GM18951 (cell line): ENCODE measurements at regions not wholly inside any gene's neighbourhood (a gene's known extent, or its start where the extent isn't known, plus 50 kb on each side); places are given as distances from the start of the nearest gene placed in this dataset.

Source experiments
- POLR2A ChIP-seq: IDR thresholded peaks from 4 replicates; pipeline ENCODE4 v1.6.1; 2011; ENCODE audit warnings: mild to moderate bottlenecking; ENCODE audit not compliant: insufficient read length, insufficient read depth; ENCODE audit errors: extremely low read depth
- in situ Hi-C: fragments of 300-500 bp; cut with MboI; formaldehyde crosslinking; loops from one replicate; pipeline ENCODE4 v1.12.0; 2022; ENCODE audit warnings: low sequenced_read_pairs, mixed read lengths, inconsistent platforms; ENCODE audit not compliant: unreplicated experiment

DNA sequence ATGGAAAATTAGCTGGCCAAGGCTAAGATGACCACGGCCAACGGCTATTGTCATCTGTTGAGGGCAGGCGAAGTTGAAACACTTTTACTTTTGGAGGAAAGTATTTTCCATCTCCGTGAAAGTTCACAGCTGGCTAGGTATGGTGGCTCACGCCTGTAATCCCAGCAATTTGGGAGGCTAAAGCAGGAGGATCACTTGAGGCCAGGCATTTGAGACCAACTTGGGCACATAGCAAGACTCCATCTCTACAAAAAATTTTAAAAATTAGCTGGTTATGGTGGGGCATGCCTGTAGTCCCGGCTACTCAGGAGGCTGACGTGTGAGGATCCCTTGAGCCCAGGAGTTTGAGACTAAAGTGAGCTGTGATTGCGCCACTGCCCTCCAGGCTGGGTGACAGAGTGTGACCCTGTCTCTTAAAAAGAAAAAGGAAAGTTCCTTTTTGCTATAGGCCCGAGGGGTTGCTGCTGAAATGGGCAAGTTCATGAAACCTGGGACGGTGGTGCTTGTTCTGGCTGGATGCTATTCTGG, 85.5 kb upstream of the MKLN1 start:
- no peak for TF ChIP-seq POLR2A
- in situ Hi-C loops = no loop called here

DNA sequence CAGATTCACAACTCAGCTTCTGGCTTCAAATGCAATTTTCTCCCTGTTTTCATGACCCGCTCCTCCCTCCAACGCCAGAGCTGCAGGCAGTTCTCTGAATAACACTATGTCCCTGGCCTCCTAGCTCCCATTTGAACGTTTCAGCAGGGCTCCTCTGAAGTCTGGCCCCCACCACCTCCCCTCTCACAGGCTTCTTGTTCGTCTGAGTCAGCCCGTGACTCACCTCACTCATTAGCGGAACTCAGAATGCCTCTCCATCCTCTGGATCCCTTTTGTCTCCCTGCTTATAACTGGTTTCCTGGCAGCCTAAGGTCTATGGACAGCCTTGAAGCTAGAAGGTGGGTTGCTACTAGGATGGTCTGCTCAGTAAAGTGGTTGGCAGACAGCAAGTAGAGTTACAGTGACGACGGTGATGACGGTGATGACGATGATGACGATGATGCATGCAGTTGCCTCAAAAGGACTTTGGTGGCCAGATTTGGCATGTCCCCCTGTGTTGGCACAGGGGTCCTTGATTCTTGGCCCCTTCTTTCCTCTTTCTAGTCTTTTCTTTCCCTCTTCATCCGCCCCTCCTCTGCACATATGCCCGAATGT, 83.3 kb upstream of the MKLN1 start:
- in situ Hi-C loops = no loop called here
- TF ChIP-seq POLR2A = no peak

DNA sequence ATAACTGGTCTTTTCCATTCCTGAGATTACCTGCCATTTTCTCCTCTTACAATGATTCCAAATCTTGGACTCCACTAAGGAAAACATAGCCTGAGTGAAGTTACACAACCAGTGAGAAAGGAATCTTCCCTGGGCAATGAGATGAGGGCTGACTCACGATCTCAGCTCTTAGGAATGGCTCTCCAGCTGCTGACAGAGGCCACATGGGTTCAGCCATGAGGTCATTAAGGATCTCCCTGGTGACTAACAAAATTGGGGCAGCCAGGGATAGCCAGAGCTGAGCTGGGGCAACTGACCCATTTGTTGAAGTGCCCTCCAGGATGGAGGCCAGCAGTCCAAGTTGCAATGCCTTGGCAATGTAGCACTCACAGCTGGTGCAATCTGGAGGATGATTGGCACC, 78.7 kb upstream of the MKLN1 start:
- in situ Hi-C loops = no loop called here
- TF ChIP-seq POLR2A = no peak

DNA sequence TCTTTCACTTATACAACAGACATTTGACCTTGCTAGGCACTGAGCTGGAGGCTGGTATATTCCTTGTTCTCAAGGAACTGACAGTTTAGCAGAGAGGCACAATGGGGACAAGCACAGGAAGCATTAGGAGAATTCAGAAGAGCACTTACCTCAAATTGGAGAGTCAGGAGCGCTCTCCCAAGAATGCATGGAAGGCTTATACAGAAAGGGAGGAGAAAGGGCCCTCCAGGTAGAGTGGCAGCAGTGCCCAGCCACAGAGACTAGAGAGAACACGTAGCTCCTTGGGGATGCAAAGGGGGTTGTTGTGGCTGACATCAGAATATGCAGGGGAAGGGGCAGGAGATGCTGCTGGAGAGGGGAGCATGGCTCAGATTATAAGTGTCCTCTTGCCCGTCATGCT, 78.2 kb upstream of the MKLN1 start:
- TF ChIP-seq POLR2A = no peak
- in situ Hi-C loops = no loop called here

DNA sequence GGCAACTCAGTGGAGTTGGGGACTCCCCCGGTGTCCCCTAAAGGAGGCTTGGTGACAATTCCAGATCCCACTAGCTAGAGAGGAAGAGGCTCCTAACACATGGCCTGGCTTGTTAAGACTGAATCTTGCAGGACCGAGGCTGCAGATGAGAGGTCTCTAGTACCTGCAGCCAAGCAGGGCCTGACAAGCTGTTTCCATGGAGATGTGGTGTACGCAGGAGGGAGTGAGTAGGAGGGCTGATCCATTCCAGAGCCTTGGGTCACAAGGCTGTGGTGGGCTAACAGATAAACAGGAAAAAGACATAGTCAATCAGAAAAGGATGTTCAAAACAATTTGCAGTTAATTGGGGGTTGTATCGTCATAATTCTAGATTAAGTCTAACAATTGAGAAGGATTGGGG, 77.3 kb upstream of the MKLN1 start:
- in situ Hi-C loops = no loop called here
- no peak for TF ChIP-seq POLR2A

DNA sequence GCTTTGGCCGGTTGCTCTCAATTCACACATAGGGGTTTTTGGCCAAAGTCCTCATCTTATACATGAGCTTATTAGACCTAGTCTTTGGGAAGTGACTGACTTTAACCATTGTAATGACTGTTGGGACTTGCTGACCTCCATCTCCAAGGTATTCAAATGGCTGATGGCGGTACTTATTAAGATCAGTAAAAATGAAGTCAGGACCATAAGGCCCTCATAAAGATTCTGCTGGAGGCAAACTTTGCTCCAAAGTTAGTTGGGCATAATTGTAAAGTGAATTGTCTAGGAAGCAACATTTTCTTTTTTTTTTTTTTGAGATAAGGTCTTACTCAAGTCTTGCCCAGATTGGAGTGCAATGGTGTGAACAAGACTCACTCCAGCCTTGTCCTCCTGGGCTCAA, 76.3 kb upstream of the MKLN1 start:
- in situ Hi-C loops = no loop called here
- no peak for TF ChIP-seq POLR2A

DNA sequence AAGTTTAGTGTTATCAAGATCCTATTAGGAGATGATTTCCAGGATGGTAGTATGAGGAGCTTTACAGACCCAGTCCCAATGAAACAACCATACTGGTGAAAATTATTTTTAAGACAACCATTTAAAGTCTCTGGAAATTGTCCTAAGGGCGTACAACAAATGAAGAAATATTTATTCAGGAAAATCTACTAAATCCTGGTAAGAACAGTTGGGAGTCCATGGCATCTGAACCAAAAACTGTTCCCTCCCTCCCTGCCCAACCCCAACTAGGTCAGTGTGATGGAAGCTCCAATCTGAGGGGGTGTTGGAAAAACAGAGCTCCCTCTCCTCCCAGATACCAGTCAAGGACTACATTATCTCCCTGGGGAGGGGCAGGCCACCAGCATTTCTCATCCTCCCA, 74.7 kb upstream of the MKLN1 start:
- TF ChIP-seq POLR2A = no peak
- in situ Hi-C loops = no loop called here

DNA sequence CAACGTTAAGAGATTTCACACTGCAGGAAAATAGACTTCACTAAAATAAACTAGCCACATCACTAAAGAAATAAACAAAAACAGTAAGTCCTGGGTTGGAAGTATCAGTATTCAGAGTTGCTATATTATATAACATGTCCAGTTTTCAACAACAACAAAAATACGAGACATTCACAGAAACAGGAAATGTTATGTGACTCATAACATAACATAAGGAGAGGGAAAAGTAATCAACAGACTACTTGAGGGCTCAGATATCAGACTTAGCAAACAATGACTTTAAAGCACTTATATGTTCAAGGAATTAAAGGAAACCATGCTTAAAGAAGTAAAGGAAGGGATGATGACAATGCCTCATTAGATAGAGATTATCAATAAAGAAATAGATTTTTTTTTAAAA, 73.5 kb upstream of the MKLN1 start:
- in situ Hi-C loops = no loop called here
- no peak for TF ChIP-seq POLR2A

DNA sequence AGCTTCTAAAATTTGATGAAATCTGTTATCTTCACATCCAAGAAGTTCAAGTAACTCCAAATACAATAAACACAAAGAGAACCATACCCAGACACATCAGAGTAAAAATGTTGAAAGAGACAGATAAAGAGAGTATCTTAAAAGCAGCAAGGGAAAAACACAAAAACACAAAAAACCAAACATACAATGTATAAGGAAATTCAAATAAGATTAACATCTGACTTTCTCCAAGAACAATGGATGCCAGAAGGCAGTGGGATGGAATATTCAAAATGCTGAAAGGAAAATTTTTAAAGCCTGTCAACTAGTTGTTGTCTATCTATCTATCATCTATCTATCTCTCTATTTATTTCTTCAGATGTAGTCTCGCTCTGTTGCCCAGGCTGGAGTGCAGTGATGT, 72.4 kb upstream of the MKLN1 start:
- no peak for TF ChIP-seq POLR2A
- in situ Hi-C loops = no loop called here

DNA sequence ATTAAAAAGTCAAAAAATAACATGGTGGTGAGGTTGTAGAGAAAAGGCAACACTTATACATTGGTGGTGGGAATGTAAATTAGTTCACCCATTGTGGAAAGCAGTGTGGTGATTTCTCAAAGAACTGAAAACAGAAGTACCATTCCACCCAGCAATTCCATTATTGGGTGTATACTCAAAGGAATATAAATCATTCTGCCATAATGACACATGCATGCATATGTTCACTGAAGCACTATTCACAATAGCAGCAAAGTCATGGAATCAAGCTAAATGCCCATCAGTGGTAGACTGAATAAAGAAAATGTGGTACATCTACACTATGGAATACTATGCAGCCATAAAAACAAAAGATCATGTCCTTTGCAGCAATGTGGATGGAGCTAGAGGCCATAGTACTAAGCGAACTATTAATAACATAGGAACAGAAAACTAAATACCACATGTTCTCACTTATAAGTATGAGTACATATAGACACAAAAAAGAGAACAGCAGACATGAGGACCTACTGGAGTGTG, 66.1 kb upstream of the MKLN1 start:
- TF ChIP-seq POLR2A = no peak
- in situ Hi-C loops = no loop called here

DNA sequence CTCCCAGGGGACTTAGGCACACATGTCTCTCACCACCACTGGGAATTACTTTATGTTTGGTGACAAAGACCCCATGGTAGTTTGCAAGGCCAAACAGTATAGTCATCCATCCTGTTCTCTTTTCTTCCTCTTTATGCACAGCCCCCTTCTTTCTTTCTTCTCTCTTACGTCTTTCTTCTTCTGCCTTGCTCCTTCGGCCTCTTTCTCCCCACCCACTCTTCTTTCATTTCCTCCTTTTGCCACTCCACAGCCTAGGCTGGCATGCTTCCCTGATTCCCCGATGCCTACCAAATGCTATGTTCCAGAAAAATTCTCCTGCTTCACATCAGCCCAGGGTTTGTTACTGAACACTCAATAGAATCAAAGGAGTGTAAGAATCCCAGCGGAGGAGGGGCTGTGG, 62.4 kb upstream of the MKLN1 start:
- TF ChIP-seq POLR2A = no peak
- in situ Hi-C loops = no loop called here

DNA sequence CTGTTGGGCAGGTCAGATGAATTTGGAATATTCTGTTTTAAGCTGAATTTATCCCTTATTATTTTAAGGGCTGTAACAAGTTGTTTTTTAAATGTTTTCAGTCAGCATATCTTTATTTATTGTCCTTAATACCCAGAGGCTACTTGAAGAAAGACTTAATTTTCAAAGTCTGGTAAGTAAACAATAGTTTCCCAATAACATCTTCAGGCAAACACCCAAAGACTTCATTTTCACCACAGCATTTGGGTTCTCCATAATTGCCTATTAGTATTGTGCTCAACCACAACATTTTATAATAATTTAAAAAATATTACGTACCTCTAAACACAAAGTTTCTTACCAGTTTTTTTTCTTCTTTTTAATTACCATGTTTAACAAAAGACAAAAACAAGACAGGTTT, 60.0 kb upstream of the MKLN1 start:
- in situ Hi-C loops = no loop called here
- no peak for TF ChIP-seq POLR2A

DNA sequence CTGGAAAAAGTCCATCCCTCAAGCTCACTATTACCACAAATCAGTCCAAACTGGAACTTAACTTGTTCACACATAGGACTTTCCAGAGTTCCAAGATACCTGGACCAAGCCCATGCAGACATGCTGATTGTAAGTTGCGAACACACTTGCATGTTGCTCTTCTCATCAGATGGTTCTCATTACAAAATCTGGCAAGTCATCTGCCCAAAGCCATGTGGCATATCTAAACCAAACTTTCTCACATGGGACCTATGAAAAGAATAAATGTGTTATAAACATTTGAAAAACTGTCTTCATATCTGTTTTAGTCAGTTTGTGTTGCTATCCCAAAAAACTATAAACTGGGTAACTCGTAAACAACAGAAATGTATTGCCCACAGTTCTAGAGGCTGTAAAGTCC, 58.8 kb upstream of the MKLN1 start:
- in situ Hi-C loops = no loop called here
- no peak for TF ChIP-seq POLR2A

DNA sequence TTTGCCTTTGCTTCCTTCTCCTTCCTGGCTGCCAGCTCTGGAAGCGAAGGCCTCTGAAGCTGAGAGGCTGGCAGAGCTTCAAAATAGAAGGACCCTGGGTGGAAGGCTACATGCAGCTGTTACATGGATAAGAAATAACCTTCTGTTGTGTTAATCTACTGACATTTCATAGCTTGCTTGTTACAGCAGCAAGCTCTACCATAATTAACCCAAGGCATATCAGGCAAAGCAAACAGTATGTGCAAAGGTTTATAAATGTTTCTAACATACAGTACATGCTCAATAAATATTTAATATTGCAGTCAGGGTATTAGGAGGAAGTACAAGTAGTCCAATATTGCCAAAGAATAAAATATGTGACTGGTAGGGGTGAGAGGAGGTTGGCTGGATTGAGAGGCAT, 55.6 kb upstream of the MKLN1 start:
- in situ Hi-C loops = no loop called here
- no peak for TF ChIP-seq POLR2A

DNA sequence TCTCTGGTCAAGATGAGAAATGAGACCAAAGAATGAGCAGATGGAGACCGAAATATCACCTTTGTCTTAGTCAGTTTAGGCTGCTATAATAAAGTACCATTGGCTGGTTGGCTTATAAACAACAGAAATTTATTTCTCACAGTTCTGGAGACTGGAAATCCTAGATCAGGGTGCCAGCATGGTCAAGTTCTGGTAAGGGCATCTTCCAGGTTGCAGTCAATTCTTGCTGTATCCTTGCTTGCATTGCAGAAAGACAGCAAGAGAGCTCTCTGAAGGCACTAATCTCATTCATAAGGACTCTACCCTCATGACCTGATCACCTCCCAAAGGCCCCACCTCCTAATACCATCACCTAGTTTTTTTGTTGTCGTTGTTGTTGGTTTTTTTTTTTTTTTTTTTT, 52.7 kb upstream of the MKLN1 start:
- no peak for TF ChIP-seq POLR2A
- in situ Hi-C loops = no loop called here
